ENCODE measurements at regions not wholly inside any gene's neighbourhood (a gene's known extent, or its start where the extent isn't known, plus 50 kb on each side); places are given as distances from the start of the nearest gene placed in this dataset.

- intact Hi-C loops (cut with DNase I): loop anchor here in 6 of 10 donors (2.0 to 10.0 kb wide), 4 partner anchors 87 to 143 kb away; no protein-coding TSS in a partner anchor
Observed at GRCh38 chr3:132254076-132254755, 63.0 kb upstream of the ACP3 start.

DNA sequence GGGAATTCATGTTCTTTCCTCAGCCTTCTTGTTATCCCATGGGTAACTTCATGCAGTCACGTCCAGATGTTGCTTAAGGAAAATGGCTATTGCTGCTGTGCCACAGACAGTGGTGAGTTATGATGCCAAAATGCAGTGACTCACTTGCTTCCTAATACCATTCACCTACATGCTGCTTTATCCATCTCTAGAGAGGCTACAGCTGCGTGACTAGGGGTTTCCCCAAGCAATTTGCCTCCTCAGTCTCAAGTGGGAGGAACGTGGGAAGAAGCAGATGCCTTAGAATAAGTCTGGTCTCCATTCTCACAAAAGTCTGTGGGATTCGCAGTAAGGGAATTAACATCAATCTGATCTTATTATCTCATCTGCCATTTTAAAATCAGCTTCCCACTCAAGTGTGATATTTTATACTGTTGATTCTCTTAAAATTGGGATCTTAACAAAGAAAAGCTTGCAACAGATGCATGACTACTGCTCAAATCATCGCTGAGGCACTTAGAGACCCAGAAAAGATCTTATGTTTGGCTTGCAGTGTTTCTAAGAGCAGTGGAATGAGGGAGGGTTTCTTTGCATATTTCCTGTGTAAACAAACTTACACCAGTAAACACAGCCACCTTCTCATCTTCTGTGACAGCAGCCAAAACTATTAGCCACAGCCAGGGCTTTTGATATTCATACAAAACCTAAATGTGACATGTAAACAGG, 62.0 kb upstream of the ACP3 start:
- DNase-seq (peak in 1 of 5 donors; percentile 31), ATAC-seq (peak in 2 of 4 donors; percentile 70 to 87)
- Histone ChIP-seq H3K27me3 (no peaks in the 10 kb centered on the region), H3K4me3 (no peak overlapping the region), H3K27ac (no peak overlapping the region), H3K36me3 (no peaks in the 10 kb centered on the region), H3K9me3 (no peaks in the 10 kb centered on the region), H3K4me1 (no peaks in the 10 kb centered on the region)
- TF ChIP-seq, protein P1, sequence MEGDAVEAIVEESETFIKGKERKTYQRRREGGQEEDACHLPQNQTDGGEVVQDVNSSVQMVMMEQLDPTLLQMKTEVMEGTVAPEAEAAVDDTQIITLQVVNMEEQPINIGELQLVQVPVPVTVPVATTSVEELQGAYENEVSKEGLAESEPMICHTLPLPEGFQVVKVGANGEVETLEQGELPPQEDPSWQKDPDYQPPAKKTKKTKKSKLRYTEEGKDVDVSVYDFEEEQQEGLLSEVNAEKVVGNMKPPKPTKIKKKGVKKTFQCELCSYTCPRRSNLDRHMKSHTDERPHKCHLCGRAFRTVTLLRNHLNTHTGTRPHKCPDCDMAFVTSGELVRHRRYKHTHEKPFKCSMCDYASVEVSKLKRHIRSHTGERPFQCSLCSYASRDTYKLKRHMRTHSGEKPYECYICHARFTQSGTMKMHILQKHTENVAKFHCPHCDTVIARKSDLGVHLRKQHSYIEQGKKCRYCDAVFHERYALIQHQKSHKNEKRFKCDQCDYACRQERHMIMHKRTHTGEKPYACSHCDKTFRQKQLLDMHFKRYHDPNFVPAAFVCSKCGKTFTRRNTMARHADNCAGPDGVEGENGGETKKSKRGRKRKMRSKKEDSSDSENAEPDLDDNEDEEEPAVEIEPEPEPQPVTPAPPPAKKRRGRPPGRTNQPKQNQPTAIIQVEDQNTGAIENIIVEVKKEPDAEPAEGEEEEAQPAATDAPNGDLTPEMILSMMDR (IDR thresholded peaks at IDR 0.05): no peak
- TF ChIP-seq POLR2A (IDR thresholded peaks at IDR 0.05): no peak
- intact Hi-C loops (cut with DNase I): loop anchor here in 7 of 10 donors (2.0 to 10.0 kb wide), 4 partner anchors 86 to 142 kb away; no protein-coding TSS in a partner anchor
- 49 to 63% (median 60%) methylated on average over 5 of the region's 5 CpGs for WGBS, 4 donors

More at GRCh38 chr3:132254076-132254755, 63.0 kb upstream of the ACP3 start:
- Histone ChIP-seq H3K27me3 (no peaks in the 10 kb centered on the region), H3K27ac (no peak overlapping the region), H3K9me3 (no peaks in the 10 kb centered on the region), H3K36me3 (no peaks in the 10 kb centered on the region), H3K4me1 (no peaks in the 10 kb centered on the region), H3K4me3 (no peak overlapping the region)
- 87 to 95% (median 89%) methylated on average over 4 of the region's 4 CpGs for WGBS, 4 donors
- no peak for TF ChIP-seq POLR2A (IDR thresholded peaks at IDR 0.05)
- TF ChIP-seq, protein P1 (IDR thresholded peaks at IDR 0.05): no peak
- DNase-seq (no peak), ATAC-seq (no peak)

DNA sequence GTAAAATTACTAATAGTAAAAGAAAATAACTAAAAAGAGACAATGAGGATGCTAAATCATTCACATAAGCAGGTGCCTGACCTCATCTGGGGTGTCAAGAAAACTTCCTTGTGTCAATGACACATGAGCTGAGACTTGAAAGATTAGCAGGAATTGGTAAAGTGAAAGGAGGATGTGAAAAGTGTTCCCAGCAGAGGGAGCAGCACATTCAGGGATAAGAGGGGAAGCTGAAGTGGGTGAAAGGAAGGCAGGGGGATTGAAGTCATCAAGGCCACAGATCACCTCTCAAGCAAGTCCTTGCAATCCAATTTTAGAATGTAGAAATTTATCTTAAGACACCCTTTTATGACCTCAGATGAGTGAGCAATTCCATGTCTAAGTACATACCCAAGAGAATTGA, 60.2 kb upstream of the ACP3 start:
- ATAC-seq (peak in 1 of 4 donors; percentile 54), DNase-seq (peak in 1 of 5 donors; percentile 24)
- no peaks in the 10 kb centered on the region for H3K27me3 ChIP-seq
- H3K9me3 ChIP-seq: no peaks in the 10 kb centered on the region
- no peak overlapping the region for H3K4me3 ChIP-seq
- H3K4me1 ChIP-seq: no peaks in the 10 kb centered on the region
- no peak overlapping the region for H3K27ac ChIP-seq
- intact Hi-C loops (cut with DNase I): loop anchor here (1.0 to 10.0 kb wide), 4 partner anchors 86 to 140 kb away; no protein-coding TSS in a partner anchor
- H3K36me3 ChIP-seq: no peaks in the 10 kb centered on the region
- TF ChIP-seq POLR2A (IDR thresholded peaks at IDR 0.05): no peak
- TF ChIP-seq, protein P1 (IDR thresholded peaks at IDR 0.05): peak in 10 of 12 donors; percentile 11 to 52 (median 36)

GRCh38 chr3:132261506-132261905, 55.7 kb upstream of the ACP3 start:
- WGBS, 4 donors: 90 to 97% (median 93%) methylated on average over 3 of the region's 3 CpGs

More at GRCh38 chr3:132261506-132261905, 55.7 kb upstream of the ACP3 start:
- TF ChIP-seq POLR2A (IDR thresholded peaks at IDR 0.05): no peak
- TF ChIP-seq, protein P1 (IDR thresholded peaks at IDR 0.05): no peak
- DNase-seq (no peak), ATAC-seq (no peak)
- Histone ChIP-seq H3K4me1 (no peaks in the 10 kb centered on the region), H3K4me3 (no peak overlapping the region), H3K27me3 (no peaks in the 10 kb centered on the region), H3K9me3 (peaks cover 0 to 4% (median 0%) of the 10 kb centered on the region in 12 donors), H3K27ac (no peak overlapping the region), H3K36me3 (no peaks in the 10 kb centered on the region)
- intact Hi-C loops (cut with DNase I): no loop called here
